ENCODE measurements at regions not wholly inside any gene's neighbourhood (a gene's known extent, or its start where the extent isn't known, plus 50 kb on each side); places are given as distances from the start of the nearest gene placed in this dataset.
A peak's percentile ranks its signal among the peaks of the same experiment; 100 is the strongest.

GRCh38 chr5:18987101-18987500 lies 1000.9 kb downstream of the CDH18 start:
- POLR2A ChIA-PET (ENCODE audit: partially characterized antibody), result no interaction called here
- FAIRE-seq (peak; percentile 19), DNase-seq (ENCODE audit: low read depth in 1 of 2, low spot score in 2 of 2) (no peak)
- Histone ChIP-seq H2AFZ (ENCODE audit: low read length) (peak overlapping the region; percentile 49; the same call in 1 of the 2 replicates), H3K4me3 (ENCODE audit: extremely low read depth in 1 of 4, insufficient read depth in 2 of 4, low read depth in 3 of 4, low read length in 4 of 4) (no peak overlapping the region), H3K4me1 (replicated peaks in 1 of 4; ENCODE audit: control insufficient read depth in 3 of 4, insufficient read depth in 4 of 4, low read length in 3 of 4) (peaks cover 0 to 9% (median 2%) of the 10 kb centered on the region in 4 experiments; a peak in 4 of 7 replicates), H3K79me2 (ENCODE audit: control insufficient read depth in 1 of 2, insufficient read depth in 2 of 2, low read length in 2 of 2) (no peaks in the 10 kb centered on the region), H3K27ac (ENCODE audit: low read depth, low read length) (no peak overlapping the region), H3K4ac (replicated peaks; ENCODE audit: insufficient read length, low read depth, low read length) (no peak overlapping the region), H3K4me2 (ENCODE audit: insufficient read depth in 1 of 2, low read depth in 2 of 2, low read length in 2 of 2) (no peak overlapping the region), H3K36me3 (ENCODE audit: control insufficient read depth in 2 of 4, insufficient read depth in 4 of 4, low read length in 3 of 4) (no peaks in the 10 kb centered on the region), H4K91ac (replicated peaks; ENCODE audit: insufficient read length, low read length) (no peak overlapping the region), H3K56ac (replicated peaks; ENCODE audit: insufficient read length, low read depth, low read length) (no peak overlapping the region), H2BK20ac (ENCODE audit: low read length) (no peak overlapping the region), H2BK5ac (ENCODE audit: low read depth, low read length) (no peak overlapping the region), H3K18ac (ENCODE audit: extremely low read depth, low read length) (no peak overlapping the region), H3K14ac (ENCODE audit: insufficient read length) (no peak overlapping the region), H4K8ac (ENCODE audit: extremely low read depth, insufficient read depth, low read length) (no peak overlapping the region), H4K20me1 (replicated peaks in 1 of 2; ENCODE audit: control insufficient read depth in 1 of 2, insufficient read depth in 2 of 2, low read length in 2 of 2) (no peaks in the 10 kb centered on the region), H3K23me2 (ENCODE audit: low read depth, low read length) (no peaks in the 10 kb centered on the region), H3K79me1 (ENCODE audit: low read depth, low read length) (no peaks in the 10 kb centered on the region), H4K5ac (ENCODE audit: insufficient read length, low read depth, low read length) (no peak overlapping the region), H2BK120ac (replicated peaks; ENCODE audit: low read depth, low read length) (no peak overlapping the region), H3K9ac (replicated peaks in 1 of 4; ENCODE audit: extremely low read depth in 1 of 4, low read depth in 3 of 4, low read length in 3 of 4) (no peak overlapping the region), H3K23ac (ENCODE audit: insufficient read length) (no peak overlapping the region), H2BK15ac (ENCODE audit: low read length) (no peak overlapping the region), H2BK12ac (ENCODE audit: low read depth, low read length) (no peak overlapping the region), H3K27me3 (replicated peaks in 1 of 4; ENCODE audit: control insufficient read depth in 3 of 4, extremely low read depth in 1 of 4, insufficient read depth in 3 of 4, low read length in 3 of 4) (no peaks in the 10 kb centered on the region), H2AK5ac (ENCODE audit: low read depth, low read length) (no peak overlapping the region), H3K9me3 (ENCODE audit: insufficient read depth in 2 of 2, low read depth in 1 of 2, low read length in 1 of 2) (peaks cover 4 to 8% of the 10 kb centered on the region in 2 experiments; a peak in 3 of 4 replicates)
- 94% methylated on average over 1 of the region's 1 CpG; no CpG with 5 or more reads in 1 of the 2 experiments for WGBS, 2 experiments (ENCODE audit: extremely low coverage in 1 of 2, insufficient coverage in 1 of 2, insufficient read length in 1 of 2, insufficient replicate concordance in 2 of 2, low coverage in 1 of 2, low lambda C conversion rate in 2 of 2, missing lambda C conversion rate in 1 of 2)
- CTCF ChIA-PET (ENCODE audit: partially characterized antibody), result interaction anchor here (1.0 kb wide), 1 partner anchor 592 kb away, joined by 3 read pairs; no protein-coding TSS in a partner anchor
- TF ChIP-seq CHD1 (IDR thresholded peaks at IDR 0.05; ENCODE audit: low read depth, low read length) (no peak), RNF2 (IDR thresholded peaks at IDR 0.05; ENCODE audit: borderline replicate concordance, low read depth, low read length, missing control alignments, poor library complexity, severe bottlenecking) (no peak), NRF1 (IDR thresholded peaks at IDR 0.05; ENCODE audit: low read depth, low read length) (no peak), BCL11A (IDR thresholded peaks at IDR 0.05; ENCODE audit: low read depth in 2 of 2, low read length in 2 of 2) (no peak), USF2 (IDR thresholded peaks at IDR 0.05; ENCODE audit: low read length) (no peak), FOSL1 (IDR thresholded peaks at IDR 0.05; ENCODE audit: insufficient read depth, low read depth, low read length) (no peak), CBX5 (IDR thresholded peaks at IDR 0.05; ENCODE audit: low read depth, low read length) (no peak), CTBP2 (IDR thresholded peaks at IDR 0.05; ENCODE audit: borderline replicate concordance, insufficient read depth, insufficient read length, low read length) (no peak), ATF3 (IDR thresholded peaks at IDR 0.05; ENCODE audit: insufficient read depth, low read depth, low read length) (no peak), TCF12 (IDR thresholded peaks at IDR 0.05; ENCODE audit: low read depth, low read length) (no peak), BRCA1 (IDR thresholded peaks at IDR 0.05; ENCODE audit: low read depth, low read length) (no peak), TEAD4 (IDR thresholded peaks at IDR 0.05; ENCODE audit: low read depth, low read length) (no peak), RFX5 (IDR thresholded peaks at IDR 0.05; ENCODE audit: borderline replicate concordance, low read depth, low read length) (no peak)

Measured in H1 (cell line).